ENCODE measurements at regions not wholly inside any gene's neighbourhood (a gene's known extent, or its start where the extent isn't known, plus 50 kb on each side); places are given as distances from the start of the nearest gene placed in this dataset.

DNA sequence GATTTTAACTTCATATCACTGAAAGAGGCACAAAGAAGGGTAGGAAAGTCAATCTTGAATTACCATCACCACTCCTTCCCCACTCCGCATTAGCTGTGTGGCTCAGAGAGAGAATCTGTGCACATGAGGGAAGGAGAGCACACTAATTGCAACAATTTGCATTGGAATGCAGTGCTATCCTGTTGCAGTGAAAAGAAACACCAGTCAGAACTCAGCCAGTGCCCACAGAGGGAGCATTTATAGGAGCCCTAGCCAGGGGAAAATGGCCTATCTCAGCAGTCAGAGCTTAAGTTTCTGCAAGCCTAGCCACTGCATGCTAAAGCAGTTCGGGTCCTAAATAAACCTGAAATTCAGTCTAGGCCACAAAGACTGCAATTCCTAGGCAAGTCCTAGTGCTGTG lies 159.4 kb upstream of the AR start:
- no peak overlapping the region for H2BK12ac ChIP-seq (ENCODE audit: low read length in 2 of 2)
- WGBS = 85% methylated on average over 2 of the region's 2 CpGs
- no peaks in the 10 kb centered on the region for H3K27me3 ChIP-seq (ENCODE audit: control insufficient read depth in 1 of 2, insufficient read depth in 1 of 2, low read length in 2 of 2)
- H3K27ac ChIP-seq (ENCODE audit: low read length, poor library complexity, severe bottlenecking) = no peak overlapping the region
- H3K79me1 ChIP-seq (replicated peaks; ENCODE audit: low read length, poor library complexity, severe bottlenecking) = no peaks in the 10 kb centered on the region
- H2BK120ac ChIP-seq (ENCODE audit: low read depth, low read length) = no peak overlapping the region
- no peak overlapping the region for H4K8ac ChIP-seq (ENCODE audit: low read length)
- H3K23ac ChIP-seq (ENCODE audit: low read length in 2 of 2) = no peak overlapping the region
- no peak overlapping the region for H2AK5ac ChIP-seq (ENCODE audit: low read length, severe bottlenecking)
- no peaks in the 10 kb centered on the region for H3K36me3 ChIP-seq (ENCODE audit: control insufficient read depth in 1 of 2, insufficient read depth in 2 of 2, low read depth in 1 of 2, low read length in 2 of 2)
- H3K4me2 ChIP-seq (ENCODE audit: low read length, poor library complexity, severe bottlenecking) = no peak overlapping the region
- no peak overlapping the region for H4K91ac ChIP-seq (ENCODE audit: low read length)
- no peak overlapping the region for H3K9ac ChIP-seq (ENCODE audit: low read length)
- H3K4ac ChIP-seq (ENCODE audit: low read depth in 1 of 2, low read length in 2 of 2) = no peak overlapping the region
- no peak overlapping the region for H3K18ac ChIP-seq (ENCODE audit: low read depth in 1 of 2, low read length in 2 of 2)
- H3K4me1 ChIP-seq (ENCODE audit: control insufficient read depth, insufficient read depth, low read depth, low read length) = no peaks in the 10 kb centered on the region
- no peak overlapping the region for H3K14ac ChIP-seq (ENCODE audit: low read length in 2 of 2)
- no peak for DNase-seq
- H2AFZ ChIP-seq (ENCODE audit: low read depth, low read length) = no peak overlapping the region
- H2BK15ac ChIP-seq (ENCODE audit: low read depth, poor library complexity, severe bottlenecking) = no peak overlapping the region
- H3K4me3 ChIP-seq (ENCODE audit: insufficient read depth in 1 of 2, low read depth in 1 of 2, low read length in 2 of 2) = no peak overlapping the region
- H2BK5ac ChIP-seq (ENCODE audit: low read depth, low read length, poor library complexity, severe bottlenecking) = no peak overlapping the region
- H3K9me3 ChIP-seq (ENCODE audit: control insufficient read depth, low read length) = peaks cover 4% of the 10 kb centered on the region

DNA sequence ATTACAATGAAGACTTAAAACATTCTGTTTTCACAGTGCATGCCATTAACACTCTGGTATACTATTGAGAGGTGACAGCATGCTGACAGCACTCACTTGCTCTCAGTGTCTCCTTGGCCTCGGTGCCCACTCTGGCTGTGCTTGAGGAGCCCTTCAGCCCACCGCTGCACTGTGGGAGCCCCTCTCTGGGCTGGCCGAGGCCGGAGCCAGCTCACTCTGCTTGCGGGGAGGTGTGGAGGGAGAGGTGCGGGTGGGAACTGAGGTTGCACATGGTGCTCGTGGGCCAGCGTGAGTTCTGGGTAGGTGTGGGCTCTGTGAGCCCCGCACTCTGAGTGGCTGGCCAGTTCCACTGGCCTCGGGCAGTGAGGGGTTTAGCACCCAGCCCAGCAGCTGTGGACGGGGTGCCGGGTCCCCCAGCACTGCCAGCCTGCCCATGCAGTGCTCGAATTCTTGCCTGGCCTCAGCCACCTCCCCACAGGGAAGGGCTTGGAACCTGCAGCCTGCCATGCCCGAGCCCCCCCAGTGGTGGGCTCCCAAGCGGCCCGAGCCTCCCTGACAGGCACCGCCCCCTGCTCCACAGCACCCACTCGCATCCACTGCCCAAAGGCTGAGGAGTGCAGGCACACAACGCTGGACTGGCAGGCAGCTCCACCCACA lies 135.3 kb upstream of the AR start:
- H3K18ac ChIP-seq (ENCODE audit: low read depth in 1 of 2, low read length in 2 of 2) = no peak overlapping the region
- 75% methylated on average over 9 of the region's 19 CpGs for WGBS

GRCh38 chrX:67415937-67416336 lies 127.9 kb upstream of the AR start:
- Histone ChIP-seq H4K91ac (ENCODE audit: low read length) (no peak overlapping the region), H3K36me3 (ENCODE audit: control insufficient read depth in 1 of 2, insufficient read depth in 2 of 2, low read depth in 1 of 2, low read length in 2 of 2) (no peaks in the 10 kb centered on the region), H3K9me3 (ENCODE audit: control insufficient read depth, low read length) (peaks cover 25% of the 10 kb centered on the region), H2BK15ac (ENCODE audit: low read depth, poor library complexity, severe bottlenecking) (no peak overlapping the region), H2BK5ac (ENCODE audit: low read depth, low read length, poor library complexity, severe bottlenecking) (no peak overlapping the region), H3K18ac (ENCODE audit: low read depth in 1 of 2, low read length in 2 of 2) (no peak overlapping the region), H3K4me2 (ENCODE audit: low read length, poor library complexity, severe bottlenecking) (no peak overlapping the region), H3K4me3 (ENCODE audit: insufficient read depth in 1 of 2, low read depth in 1 of 2, low read length in 2 of 2) (no peak overlapping the region), H3K27ac (ENCODE audit: low read length, poor library complexity, severe bottlenecking) (no peak overlapping the region), H3K4ac (ENCODE audit: low read depth in 1 of 2, low read length in 2 of 2) (no peak overlapping the region), H3K27me3 (ENCODE audit: control insufficient read depth in 1 of 2, insufficient read depth in 1 of 2, low read length in 2 of 2) (no peaks in the 10 kb centered on the region), H3K23ac (ENCODE audit: low read length in 2 of 2) (no peak overlapping the region), H2BK120ac (ENCODE audit: low read depth, low read length) (no peak overlapping the region), H2AK5ac (ENCODE audit: low read length, severe bottlenecking) (no peak overlapping the region), H2BK12ac (ENCODE audit: low read length in 2 of 2) (no peak overlapping the region), H3K79me1 (replicated peaks; ENCODE audit: low read length, poor library complexity, severe bottlenecking) (no peaks in the 10 kb centered on the region), H3K4me1 (ENCODE audit: control insufficient read depth, insufficient read depth, low read depth, low read length) (no peaks in the 10 kb centered on the region), H2AFZ (ENCODE audit: low read depth, low read length) (no peak overlapping the region), H4K8ac (ENCODE audit: low read length) (no peak overlapping the region), H3K14ac (ENCODE audit: low read length in 2 of 2) (no peak overlapping the region), H3K9ac (ENCODE audit: low read length) (no peak overlapping the region)
- DNase-seq = no peak
- WGBS = no CpG with 5 or more reads among the region's 2 CpGs

More for the DNA sequence above, 135.3 kb upstream of the AR start:
- Histone ChIP-seq H3K27ac (ENCODE audit: low read length, poor library complexity, severe bottlenecking) (no peak overlapping the region), H2AK5ac (ENCODE audit: low read length, severe bottlenecking) (no peak overlapping the region), H3K14ac (ENCODE audit: low read length in 2 of 2) (no peak overlapping the region), H3K27me3 (ENCODE audit: control insufficient read depth in 1 of 2, insufficient read depth in 1 of 2, low read length in 2 of 2) (no peaks in the 10 kb centered on the region), H2BK5ac (ENCODE audit: low read depth, low read length, poor library complexity, severe bottlenecking) (no peak overlapping the region), H3K4me2 (ENCODE audit: low read length, poor library complexity, severe bottlenecking) (no peak overlapping the region), H3K4me1 (ENCODE audit: control insufficient read depth, insufficient read depth, low read depth, low read length) (no peaks in the 10 kb centered on the region), H2BK12ac (ENCODE audit: low read length in 2 of 2) (no peak overlapping the region), H4K8ac (ENCODE audit: low read length) (no peak overlapping the region), H3K79me1 (replicated peaks; ENCODE audit: low read length, poor library complexity, severe bottlenecking) (no peaks in the 10 kb centered on the region), H3K9ac (ENCODE audit: low read length) (no peak overlapping the region), H3K4ac (ENCODE audit: low read depth in 1 of 2, low read length in 2 of 2) (no peak overlapping the region), H3K23ac (ENCODE audit: low read length in 2 of 2) (no peak overlapping the region), H3K36me3 (ENCODE audit: control insufficient read depth in 1 of 2, insufficient read depth in 2 of 2, low read depth in 1 of 2, low read length in 2 of 2) (no peaks in the 10 kb centered on the region), H4K91ac (ENCODE audit: low read length) (no peak overlapping the region), H3K9me3 (ENCODE audit: control insufficient read depth, low read length) (no peaks in the 10 kb centered on the region), H2BK15ac (ENCODE audit: low read depth, poor library complexity, severe bottlenecking) (no peak overlapping the region), H3K4me3 (ENCODE audit: insufficient read depth in 1 of 2, low read depth in 1 of 2, low read length in 2 of 2) (no peak overlapping the region), H2AFZ (ENCODE audit: low read depth, low read length) (no peak overlapping the region), H2BK120ac (ENCODE audit: low read depth, low read length) (no peak overlapping the region)
- DNase-seq = no peak

GRCh38 chrX:67426946-67427345 lies 116.9 kb upstream of the AR start:
- no peak overlapping the region for H2AFZ ChIP-seq (ENCODE audit: low read depth, low read length)
- no peak for DNase-seq
- H2BK15ac ChIP-seq (ENCODE audit: low read depth, poor library complexity, severe bottlenecking) = no peak overlapping the region
- no peak overlapping the region for H3K4ac ChIP-seq (ENCODE audit: low read depth in 1 of 2, low read length in 2 of 2)
- H4K91ac ChIP-seq (ENCODE audit: low read length) = no peak overlapping the region
- H3K79me1 ChIP-seq (replicated peaks; ENCODE audit: low read length, poor library complexity, severe bottlenecking) = no peaks in the 10 kb centered on the region
- H3K27ac ChIP-seq (ENCODE audit: low read length, poor library complexity, severe bottlenecking) = no peak overlapping the region
- no peak overlapping the region for H3K4me3 ChIP-seq (ENCODE audit: insufficient read depth in 1 of 2, low read depth in 1 of 2, low read length in 2 of 2)
- no peak overlapping the region for H3K4me2 ChIP-seq (ENCODE audit: low read length, poor library complexity, severe bottlenecking)
- H3K4me1 ChIP-seq (ENCODE audit: control insufficient read depth, insufficient read depth, low read depth, low read length) = no peaks in the 10 kb centered on the region
- H3K9ac ChIP-seq (ENCODE audit: low read length) = no peak overlapping the region
- peaks cover 57% of the 10 kb centered on the region for H3K9me3 ChIP-seq (ENCODE audit: control insufficient read depth, low read length)
- WGBS = 100% methylated on average over 2 of the region's 2 CpGs
- H2BK5ac ChIP-seq (ENCODE audit: low read depth, low read length, poor library complexity, severe bottlenecking) = no peak overlapping the region
- no peak overlapping the region for H3K18ac ChIP-seq (ENCODE audit: low read depth in 1 of 2, low read length in 2 of 2)
- no peak overlapping the region for H2BK12ac ChIP-seq (ENCODE audit: low read length in 2 of 2)
- no peak overlapping the region for H2BK120ac ChIP-seq (ENCODE audit: low read depth, low read length)
- no peaks in the 10 kb centered on the region for H3K27me3 ChIP-seq (ENCODE audit: control insufficient read depth in 1 of 2, insufficient read depth in 1 of 2, low read length in 2 of 2)
- no peaks in the 10 kb centered on the region for H3K36me3 ChIP-seq (ENCODE audit: control insufficient read depth in 1 of 2, insufficient read depth in 2 of 2, low read depth in 1 of 2, low read length in 2 of 2)
- no peak overlapping the region for H4K8ac ChIP-seq (ENCODE audit: low read length)
- no peak overlapping the region for H2AK5ac ChIP-seq (ENCODE audit: low read length, severe bottlenecking)
- H3K23ac ChIP-seq (ENCODE audit: low read length in 2 of 2) = no peak overlapping the region
- H3K14ac ChIP-seq (ENCODE audit: low read length in 2 of 2) = no peak overlapping the region
